ENCODE measurements at regions not wholly inside any gene's neighbourhood (a gene's known extent, or its start where the extent isn't known, plus 50 kb on each side); places are given as distances from the start of the nearest gene placed in this dataset.

DNA sequence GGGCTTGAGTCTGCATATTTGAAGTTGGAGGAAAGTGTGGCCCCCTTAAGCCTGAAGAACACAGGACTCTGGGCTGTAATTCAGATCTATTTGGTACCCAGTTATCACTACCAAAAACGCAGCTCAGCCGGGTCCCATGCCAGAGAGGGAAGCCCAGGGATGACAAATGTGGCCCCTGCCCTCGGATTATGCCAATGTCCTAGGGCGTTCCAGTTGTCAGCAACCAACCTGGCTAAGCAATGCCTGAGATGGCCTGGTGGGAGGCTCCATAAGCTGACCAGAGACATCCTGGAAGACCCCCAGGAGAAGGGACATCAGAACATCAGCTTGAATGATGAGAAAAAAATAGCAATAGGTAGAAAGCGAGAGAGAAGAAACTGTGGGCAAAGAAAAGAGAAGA is 79.6 kb upstream of the UQCRFS1 start:
- peaks cover 6% of the 10 kb centered on the region for H3K9me3 Mint-ChIP-seq (ENCODE audit: unreplicated experiment)
- H3K4me3 Mint-ChIP-seq (ENCODE audit: unreplicated experiment): no peak overlapping the region
- FAIRE-seq (no peak), DNase-seq (ENCODE audit: low read depth) (no peak)
- H3K36me3 ChIP-seq (ENCODE audit: insufficient read depth, low read length): no peaks in the 10 kb centered on the region
- H3K4me3 ChIP-seq (ENCODE audit: insufficient read depth, low read depth, low read length): no peak overlapping the region
- H3K27ac ChIP-seq (ENCODE audit: low read depth, low read length): no peak overlapping the region
- H3K79me2 ChIP-seq (ENCODE audit: insufficient read depth, low read length): no peaks in the 10 kb centered on the region
- no peak overlapping the region for H3K4me2 ChIP-seq (ENCODE audit: low read length)
- peaks cover 3% of the 10 kb centered on the region for H3K4me1 Mint-ChIP-seq (ENCODE audit: low read depth, unreplicated experiment)
- no peaks in the 10 kb centered on the region for H3K36me3 Mint-ChIP-seq (ENCODE audit: low read depth, unreplicated experiment)
- peaks cover 6% of the 10 kb centered on the region for H3K9me3 ChIP-seq (ENCODE audit: insufficient read depth, low read depth, low read length)
- H4K20me1 ChIP-seq (ENCODE audit: insufficient read depth, low read length): no peaks in the 10 kb centered on the region
- H3K27me3 ChIP-seq (ENCODE audit: insufficient read depth, low read length): no peaks in the 10 kb centered on the region
- no peaks in the 10 kb centered on the region for H3K4me1 ChIP-seq (ENCODE audit: insufficient read depth, low read length)
- TF ChIP-seq EZH2 (IDR thresholded peaks at IDR 0.05; ENCODE audit: insufficient read depth, low read length): no peak
- TF ChIP-seq, protein P1, sequence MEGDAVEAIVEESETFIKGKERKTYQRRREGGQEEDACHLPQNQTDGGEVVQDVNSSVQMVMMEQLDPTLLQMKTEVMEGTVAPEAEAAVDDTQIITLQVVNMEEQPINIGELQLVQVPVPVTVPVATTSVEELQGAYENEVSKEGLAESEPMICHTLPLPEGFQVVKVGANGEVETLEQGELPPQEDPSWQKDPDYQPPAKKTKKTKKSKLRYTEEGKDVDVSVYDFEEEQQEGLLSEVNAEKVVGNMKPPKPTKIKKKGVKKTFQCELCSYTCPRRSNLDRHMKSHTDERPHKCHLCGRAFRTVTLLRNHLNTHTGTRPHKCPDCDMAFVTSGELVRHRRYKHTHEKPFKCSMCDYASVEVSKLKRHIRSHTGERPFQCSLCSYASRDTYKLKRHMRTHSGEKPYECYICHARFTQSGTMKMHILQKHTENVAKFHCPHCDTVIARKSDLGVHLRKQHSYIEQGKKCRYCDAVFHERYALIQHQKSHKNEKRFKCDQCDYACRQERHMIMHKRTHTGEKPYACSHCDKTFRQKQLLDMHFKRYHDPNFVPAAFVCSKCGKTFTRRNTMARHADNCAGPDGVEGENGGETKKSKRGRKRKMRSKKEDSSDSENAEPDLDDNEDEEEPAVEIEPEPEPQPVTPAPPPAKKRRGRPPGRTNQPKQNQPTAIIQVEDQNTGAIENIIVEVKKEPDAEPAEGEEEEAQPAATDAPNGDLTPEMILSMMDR (IDR thresholded peaks at IDR 0.05; ENCODE audit: insufficient read depth, low read depth, low read length): no peak
- H3K9ac ChIP-seq (ENCODE audit: low read length): no peak overlapping the region
- H2AFZ ChIP-seq (ENCODE audit: low read depth, low read length): no peak overlapping the region
- no peak overlapping the region for H3K27ac Mint-ChIP-seq (ENCODE audit: unreplicated experiment)
- peaks cover 57% of the 10 kb centered on the region for H3K27me3 Mint-ChIP-seq (ENCODE audit: low read depth, unreplicated experiment)

DNA sequence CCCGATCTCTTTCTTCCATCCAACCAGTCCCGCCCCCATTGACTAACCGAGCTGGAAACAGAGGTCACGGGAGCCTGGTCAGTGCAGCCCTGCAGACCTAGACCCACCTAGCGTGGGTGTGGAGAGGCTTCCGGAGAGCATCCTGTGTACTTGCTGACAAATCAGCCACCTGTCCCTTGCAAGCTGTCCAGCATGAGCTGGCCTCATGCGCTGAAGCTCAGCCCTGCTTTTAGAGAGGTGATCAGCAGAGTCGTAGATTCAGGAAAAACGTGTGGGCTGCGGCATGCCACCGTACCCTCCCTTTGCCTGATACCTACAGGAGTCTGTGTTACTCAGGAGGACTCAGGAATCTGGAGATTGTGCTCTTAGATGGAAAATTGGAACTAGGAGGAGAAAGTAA is 80.3 kb upstream of the UQCRFS1 start:
- Mint-ChIP-seq H3K27me3 (ENCODE audit: low read depth, unreplicated experiment) (peaks cover 56% of the 10 kb centered on the region), H3K9me3 (ENCODE audit: unreplicated experiment) (peaks cover 6% of the 10 kb centered on the region), H3K36me3 (ENCODE audit: low read depth, unreplicated experiment) (no peaks in the 10 kb centered on the region), H3K4me1 (ENCODE audit: low read depth, unreplicated experiment) (peaks cover 3% of the 10 kb centered on the region), H3K27ac (ENCODE audit: unreplicated experiment) (no peak overlapping the region), H3K4me3 (ENCODE audit: unreplicated experiment) (no peak overlapping the region)
- peaks cover 6% of the 10 kb centered on the region for H3K9me3 ChIP-seq (ENCODE audit: insufficient read depth, low read depth, low read length)
- no peak overlapping the region for H3K27ac ChIP-seq (ENCODE audit: low read depth, low read length)
- H3K4me3 ChIP-seq (ENCODE audit: insufficient read depth, low read depth, low read length): no peak overlapping the region
- no peaks in the 10 kb centered on the region for H3K79me2 ChIP-seq (ENCODE audit: insufficient read depth, low read length)
- FAIRE-seq (no peak), DNase-seq (ENCODE audit: low read depth) (no peak)
- H3K4me2 ChIP-seq (ENCODE audit: low read length): no peak overlapping the region
- no peaks in the 10 kb centered on the region for H4K20me1 ChIP-seq (ENCODE audit: insufficient read depth, low read length)
- H3K9ac ChIP-seq (ENCODE audit: low read length): no peak overlapping the region
- no peak for TF ChIP-seq EZH2 (IDR thresholded peaks at IDR 0.05; ENCODE audit: insufficient read depth, low read length)
- TF ChIP-seq, protein P1 (IDR thresholded peaks at IDR 0.05; ENCODE audit: insufficient read depth, low read depth, low read length): no peak
- no peak overlapping the region for H2AFZ ChIP-seq (ENCODE audit: low read depth, low read length)
- no peaks in the 10 kb centered on the region for H3K36me3 ChIP-seq (ENCODE audit: insufficient read depth, low read length)
- H3K27me3 ChIP-seq (ENCODE audit: insufficient read depth, low read length): no peaks in the 10 kb centered on the region
- H3K4me1 ChIP-seq (ENCODE audit: insufficient read depth, low read length): no peaks in the 10 kb centered on the region

DNA sequence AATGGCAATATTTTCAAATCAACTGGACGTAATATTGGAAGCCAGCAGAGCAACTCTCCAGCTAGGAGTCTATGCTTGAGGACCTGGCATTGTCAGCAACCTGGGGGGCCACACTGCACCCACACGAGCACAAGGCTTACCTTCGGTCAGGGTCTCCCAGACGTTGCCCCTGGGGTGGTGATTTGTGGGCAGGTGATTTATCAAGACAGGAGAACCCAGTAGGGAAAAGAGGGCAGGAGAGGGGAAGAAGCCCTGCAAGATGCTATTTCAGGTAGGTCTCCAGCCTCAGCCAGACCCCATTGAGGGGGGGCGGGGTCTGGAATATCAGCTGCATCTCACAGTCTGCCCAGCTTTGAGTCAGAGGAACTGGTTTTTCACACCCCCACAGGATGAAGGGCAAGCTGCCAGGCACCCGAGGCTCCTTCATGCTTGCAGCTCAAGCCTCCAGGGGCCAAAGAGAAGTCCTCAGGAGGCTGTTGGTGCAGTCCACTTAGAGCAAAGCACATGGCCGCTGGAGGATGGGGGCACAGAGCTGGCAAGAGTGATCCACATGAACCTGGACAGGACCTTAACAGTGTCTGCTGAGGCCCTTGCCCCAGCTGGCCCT is 80.9 kb upstream of the UQCRFS1 start:
- peaks cover 57% of the 10 kb centered on the region for H3K27me3 Mint-ChIP-seq (ENCODE audit: low read depth, unreplicated experiment)
- H3K9me3 Mint-ChIP-seq (ENCODE audit: unreplicated experiment): peaks cover 6% of the 10 kb centered on the region
- Histone ChIP-seq H3K9me3 (ENCODE audit: insufficient read depth, low read depth, low read length) (peaks cover 8% of the 10 kb centered on the region), H3K27me3 (ENCODE audit: insufficient read depth, low read length) (no peaks in the 10 kb centered on the region), H4K20me1 (ENCODE audit: insufficient read depth, low read length) (no peaks in the 10 kb centered on the region), H3K27ac (ENCODE audit: low read depth, low read length) (no peak overlapping the region), H3K4me1 (ENCODE audit: insufficient read depth, low read length) (no peaks in the 10 kb centered on the region), H3K9ac (ENCODE audit: low read length) (no peak overlapping the region), H2AFZ (ENCODE audit: low read depth, low read length) (no peak overlapping the region), H3K4me2 (ENCODE audit: low read length) (no peak overlapping the region), H3K4me3 (ENCODE audit: insufficient read depth, low read depth, low read length) (no peak overlapping the region), H3K36me3 (ENCODE audit: insufficient read depth, low read length) (no peaks in the 10 kb centered on the region), H3K79me2 (ENCODE audit: insufficient read depth, low read length) (no peaks in the 10 kb centered on the region)
- H3K4me3 Mint-ChIP-seq (ENCODE audit: unreplicated experiment): no peak overlapping the region
- no peaks in the 10 kb centered on the region for H3K36me3 Mint-ChIP-seq (ENCODE audit: low read depth, unreplicated experiment)
- no peak for DNase-seq (ENCODE audit: low read depth)
- FAIRE-seq: no peak
- H3K4me1 Mint-ChIP-seq (ENCODE audit: low read depth, unreplicated experiment): peaks cover 3% of the 10 kb centered on the region
- no peak overlapping the region for H3K27ac Mint-ChIP-seq (ENCODE audit: unreplicated experiment)
- no peak for TF ChIP-seq EZH2 (IDR thresholded peaks at IDR 0.05; ENCODE audit: insufficient read depth, low read length)
- TF ChIP-seq, protein P1 (IDR thresholded peaks at IDR 0.05; ENCODE audit: insufficient read depth, low read depth, low read length): no peak

Data from astrocyte (in vitro differentiated cells and primary cell).